ENCODE measurements at regions not wholly inside any gene's neighbourhood (a gene's known extent, or its start where the extent isn't known, plus 50 kb on each side); places are given as distances from the start of the nearest gene placed in this dataset.

DNA sequence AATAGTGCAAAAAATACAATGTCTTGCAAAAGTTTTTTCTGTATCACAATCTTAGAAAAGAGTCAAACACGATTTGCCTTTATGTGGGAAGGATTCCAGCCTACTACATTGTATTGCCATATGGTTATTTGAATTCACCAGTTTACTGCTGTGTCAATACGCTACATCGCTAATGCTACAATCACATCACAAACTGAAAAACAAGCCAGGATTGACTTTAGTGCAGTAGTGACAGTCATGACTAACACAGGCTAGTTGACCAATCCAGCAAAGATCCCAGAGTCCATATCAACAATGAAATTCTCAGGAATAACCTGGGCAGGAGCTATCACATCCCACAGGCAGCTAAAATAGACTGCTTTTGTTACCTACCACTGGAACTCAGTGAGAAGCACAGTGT, 67.0 kb downstream of the IL12A start:
- no peak for DNase-seq (ENCODE audit: low read depth)
- H3K4me3 ChIP-seq (ENCODE audit: low read length): no peak overlapping the region
- TF ChIP-seq, protein P1, sequence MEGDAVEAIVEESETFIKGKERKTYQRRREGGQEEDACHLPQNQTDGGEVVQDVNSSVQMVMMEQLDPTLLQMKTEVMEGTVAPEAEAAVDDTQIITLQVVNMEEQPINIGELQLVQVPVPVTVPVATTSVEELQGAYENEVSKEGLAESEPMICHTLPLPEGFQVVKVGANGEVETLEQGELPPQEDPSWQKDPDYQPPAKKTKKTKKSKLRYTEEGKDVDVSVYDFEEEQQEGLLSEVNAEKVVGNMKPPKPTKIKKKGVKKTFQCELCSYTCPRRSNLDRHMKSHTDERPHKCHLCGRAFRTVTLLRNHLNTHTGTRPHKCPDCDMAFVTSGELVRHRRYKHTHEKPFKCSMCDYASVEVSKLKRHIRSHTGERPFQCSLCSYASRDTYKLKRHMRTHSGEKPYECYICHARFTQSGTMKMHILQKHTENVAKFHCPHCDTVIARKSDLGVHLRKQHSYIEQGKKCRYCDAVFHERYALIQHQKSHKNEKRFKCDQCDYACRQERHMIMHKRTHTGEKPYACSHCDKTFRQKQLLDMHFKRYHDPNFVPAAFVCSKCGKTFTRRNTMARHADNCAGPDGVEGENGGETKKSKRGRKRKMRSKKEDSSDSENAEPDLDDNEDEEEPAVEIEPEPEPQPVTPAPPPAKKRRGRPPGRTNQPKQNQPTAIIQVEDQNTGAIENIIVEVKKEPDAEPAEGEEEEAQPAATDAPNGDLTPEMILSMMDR (IDR thresholded peaks at IDR 0.05; ENCODE audit: insufficient read depth, low read depth, low read length, missing control alignments): no peak

DNA sequence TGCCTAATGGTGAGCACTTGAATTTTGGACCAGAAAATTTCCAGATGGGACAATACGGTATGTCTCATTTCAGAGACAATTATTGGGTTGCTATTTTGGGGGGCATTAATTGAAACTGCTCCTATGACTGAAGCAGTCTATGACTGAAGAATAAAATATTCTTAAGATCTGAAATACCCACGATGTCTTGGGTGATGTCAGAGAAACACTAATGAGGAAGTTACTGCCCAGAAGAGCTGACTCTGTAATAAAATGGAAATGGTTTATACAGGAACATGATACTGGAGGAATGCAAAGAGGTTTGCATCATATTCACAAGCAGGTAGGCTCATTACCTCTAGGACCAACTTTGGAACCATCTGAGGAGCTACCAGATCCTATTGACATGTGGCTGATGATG, 68.7 kb downstream of the IL12A start:
- no peak for DNase-seq (ENCODE audit: low read depth)
- TF ChIP-seq, protein P1 (IDR thresholded peaks at IDR 0.05; ENCODE audit: insufficient read depth, low read depth, low read length, missing control alignments): no peak
- no peak overlapping the region for H3K4me3 ChIP-seq (ENCODE audit: low read length)

DNA sequence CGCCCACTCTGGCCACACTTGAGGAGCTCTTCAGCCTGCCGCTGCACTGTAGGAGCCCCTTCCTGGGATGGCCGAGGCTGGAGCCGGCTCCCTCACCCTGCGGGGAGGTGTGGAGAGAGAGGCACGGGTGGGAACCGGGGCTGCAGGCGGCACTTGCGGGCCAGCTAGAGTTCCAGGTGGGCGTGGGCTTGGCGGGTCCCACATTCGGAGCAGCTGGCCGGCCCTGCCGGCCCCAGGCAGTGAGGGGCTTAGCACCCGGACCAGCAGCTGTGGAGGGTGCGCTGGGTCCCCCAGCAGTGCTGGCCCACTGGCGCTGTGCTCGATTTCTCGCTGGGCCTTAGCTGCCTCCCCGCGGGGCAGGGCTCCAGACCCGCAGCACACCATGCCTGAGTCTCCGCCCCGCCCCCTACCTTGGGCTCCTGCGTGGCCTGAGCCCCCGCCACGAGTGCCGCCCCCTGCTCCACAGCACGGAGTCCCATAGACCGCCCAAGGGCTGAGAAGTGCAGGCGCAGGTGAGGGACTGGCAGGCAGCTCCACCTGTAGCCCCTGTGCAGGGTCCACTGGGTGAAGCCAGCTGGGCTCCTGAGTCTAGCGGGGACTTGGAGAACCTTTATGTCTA, 71.9 kb downstream of the IL12A start:
- H3K4me3 ChIP-seq (ENCODE audit: low read length): no peak overlapping the region
- TF ChIP-seq, protein P1 (IDR thresholded peaks at IDR 0.05; ENCODE audit: insufficient read depth, low read depth, low read length, missing control alignments): no peak
- no peak for DNase-seq (ENCODE audit: low read depth)

DNA sequence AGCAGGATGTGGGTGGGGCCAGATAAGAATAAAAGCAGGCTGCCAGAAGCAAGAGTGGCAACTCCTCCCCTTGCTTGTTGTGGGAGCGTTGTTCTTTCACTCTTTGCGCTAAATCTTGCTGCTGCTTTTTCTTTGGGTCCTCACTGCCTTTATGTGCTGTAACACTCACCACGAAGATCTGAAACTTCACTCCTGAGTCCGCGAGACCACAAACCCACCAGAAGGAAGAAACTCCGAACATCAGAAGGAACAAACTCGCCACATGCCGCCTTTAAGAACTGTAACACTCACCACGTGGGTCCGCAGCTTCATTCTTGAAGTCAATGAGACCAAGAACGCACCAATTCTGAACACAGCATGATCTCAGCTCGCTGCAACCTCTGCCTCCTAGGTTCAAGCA, 72.9 kb downstream of the IL12A start:
- DNase-seq (ENCODE audit: low read depth): no peak
- no peak overlapping the region for H3K4me3 ChIP-seq (ENCODE audit: low read length)
- TF ChIP-seq, protein P1 (IDR thresholded peaks at IDR 0.05; ENCODE audit: insufficient read depth, low read depth, low read length, missing control alignments): no peak

DNA sequence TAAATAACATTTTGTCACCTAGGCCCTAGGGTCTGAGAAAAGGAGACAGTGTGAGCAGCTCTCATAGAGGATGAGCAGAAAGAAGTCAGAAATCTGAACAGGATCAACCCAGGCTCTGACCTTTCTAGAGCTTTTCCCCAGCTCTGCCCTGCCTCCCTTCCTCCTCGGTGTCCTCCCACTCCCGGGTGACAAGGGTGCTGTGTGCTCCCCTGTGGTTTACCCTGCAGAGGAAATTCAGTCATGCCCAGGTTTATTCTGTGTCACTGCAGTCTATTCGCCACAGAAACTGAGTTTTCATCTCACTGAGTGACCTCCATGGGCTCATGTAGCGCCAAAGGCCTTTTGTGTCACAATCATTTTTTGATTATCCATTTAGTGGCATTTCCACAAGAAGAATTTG, 76.6 kb downstream of the IL12A start:
- no peak overlapping the region for H3K4me3 ChIP-seq (ENCODE audit: low read length)
- TF ChIP-seq, protein P1 (IDR thresholded peaks at IDR 0.05; ENCODE audit: insufficient read depth, low read depth, low read length, missing control alignments): no peak
- DNase-seq (ENCODE audit: low read depth): no peak

DNA sequence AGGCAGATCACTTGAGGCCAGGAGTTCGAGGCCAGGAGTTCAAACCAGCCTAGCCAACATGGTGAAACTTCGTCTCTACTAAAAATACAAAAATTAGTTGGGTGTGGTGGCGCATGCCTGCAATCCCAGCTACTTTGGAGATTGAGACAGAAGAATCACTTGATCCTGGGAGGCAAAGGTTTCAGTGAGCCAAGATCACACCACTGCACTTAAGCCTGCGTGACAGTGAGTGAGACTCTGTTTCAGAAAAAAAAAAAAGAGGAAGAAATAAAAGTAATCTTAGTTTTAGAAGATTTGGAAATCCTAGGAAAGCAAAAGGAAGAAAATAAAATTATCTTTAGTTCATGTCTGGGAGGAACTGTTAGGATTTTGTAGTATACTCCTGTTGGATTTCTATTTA, 77.2 kb downstream of the IL12A start:
- DNase-seq (ENCODE audit: low read depth): no peak
- TF ChIP-seq, protein P1 (IDR thresholded peaks at IDR 0.05; ENCODE audit: insufficient read depth, low read depth, low read length, missing control alignments): no peak
- H3K4me3 ChIP-seq (ENCODE audit: low read length): no peak overlapping the region

DNA sequence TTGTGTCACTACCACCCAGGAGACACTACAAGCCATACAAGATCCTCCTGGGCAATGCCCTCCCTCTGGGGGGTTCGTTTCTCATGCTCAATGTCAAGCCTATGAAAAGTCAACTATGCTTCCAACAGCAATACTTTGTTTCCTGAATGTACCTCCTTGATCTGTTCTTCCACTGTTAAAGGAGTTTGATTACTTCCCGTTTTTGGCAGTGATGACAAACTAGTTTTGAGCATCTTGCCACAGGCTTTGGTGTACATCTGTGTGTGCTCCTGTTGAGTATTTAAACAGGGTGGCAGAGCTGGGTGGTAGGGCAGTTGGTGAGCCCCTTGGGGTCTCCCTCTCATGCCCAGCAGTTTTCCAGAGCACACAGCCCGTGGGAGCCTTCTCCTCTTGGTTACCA, 81.4 kb downstream of the IL12A start:
- no peak overlapping the region for H3K4me3 ChIP-seq (ENCODE audit: low read length)
- TF ChIP-seq, protein P1 (IDR thresholded peaks at IDR 0.05; ENCODE audit: insufficient read depth, low read depth, low read length, missing control alignments): no peak
- DNase-seq (ENCODE audit: low read depth): no peak
